Nephron (organoid): ENCODE measurements at regions not wholly inside any gene's neighbourhood (a gene's known extent, or its start where the extent isn't known, plus 50 kb on each side); places are given as distances from the start of the nearest gene placed in this dataset.

ENCODE experiments used
- H3K27ac Mint-ChIP-seq, 3 experiments: 2 replicates each; pipeline ENCODE4 v1.8.0; 2020; ENCODE audit warnings: mixed read lengths in 3 of 3, mild to moderate bottlenecking in 2 of 3, moderate library complexity in 1 of 3
- H3K27me3 Mint-ChIP-seq: 2 replicates; pipeline ENCODE4 v1.8.0; 2021; ENCODE audit warnings: low read depth, mild to moderate bottlenecking, moderate library complexity, mixed read lengths
- H3K36me3 Mint-ChIP-seq: 2 replicates; pipeline ENCODE4 v1.8.0; 2020; ENCODE audit warnings: low read depth, mixed read lengths
- H3K4me1 Mint-ChIP-seq: 2 replicates; pipeline ENCODE4 v1.8.0; 2020; ENCODE audit warnings: mixed read lengths
- H3K4me3 Mint-ChIP-seq, 3 experiments: 2 replicates each; pipeline ENCODE4 v1.8.0; 2020; ENCODE audit warnings: mild to moderate bottlenecking in 3 of 3, mixed read lengths in 3 of 3, moderate library complexity in 2 of 3
- H3K9me3 Mint-ChIP-seq: 2 replicates; pipeline ENCODE4 v1.8.0; 2020; ENCODE audit warnings: mixed read lengths
- TF ChIP-seq, protein P1 (sequence below), 3 experiments: fragments of 200-600 bp; sonication (generic); IDR thresholded peaks; one replicate each; pipeline ENCODE4 v1.5.0; 2021; ENCODE audit warnings: antibody characterized with exemption in 3 of 3; ENCODE audit not compliant: unreplicated experiment in 3 of 3

DNA sequence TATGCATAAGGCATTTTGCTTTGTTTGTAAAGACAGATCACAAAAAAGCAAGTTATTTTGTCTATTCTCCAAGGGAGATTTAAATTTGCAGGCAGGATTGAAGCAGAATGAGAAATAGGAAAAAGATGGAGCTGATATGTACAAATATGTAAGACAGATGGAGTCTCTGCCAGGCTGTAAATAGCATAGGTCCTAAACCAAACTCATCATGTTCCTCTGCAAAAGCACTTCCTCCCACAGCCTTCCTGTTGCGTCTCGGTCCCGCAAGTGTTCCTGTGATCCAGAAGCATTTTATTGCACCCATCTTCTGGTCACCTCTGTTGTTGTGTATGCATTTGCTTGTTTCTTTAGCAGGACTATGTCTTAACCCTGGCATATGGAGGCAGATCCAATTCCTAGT lies 95.7 kb upstream of the CLDN10 start:
- Mint-ChIP-seq H3K4me1 (peaks cover 7% of the 10 kb centered on the region), H3K27ac (no peak overlapping the region), H3K4me3 (no peak overlapping the region), H3K9me3 (peaks cover 28% of the 10 kb centered on the region), H3K36me3 (peaks cover 8% of the 10 kb centered on the region), H3K27me3 (peaks cover 4% of the 10 kb centered on the region)
- TF ChIP-seq, protein P1, sequence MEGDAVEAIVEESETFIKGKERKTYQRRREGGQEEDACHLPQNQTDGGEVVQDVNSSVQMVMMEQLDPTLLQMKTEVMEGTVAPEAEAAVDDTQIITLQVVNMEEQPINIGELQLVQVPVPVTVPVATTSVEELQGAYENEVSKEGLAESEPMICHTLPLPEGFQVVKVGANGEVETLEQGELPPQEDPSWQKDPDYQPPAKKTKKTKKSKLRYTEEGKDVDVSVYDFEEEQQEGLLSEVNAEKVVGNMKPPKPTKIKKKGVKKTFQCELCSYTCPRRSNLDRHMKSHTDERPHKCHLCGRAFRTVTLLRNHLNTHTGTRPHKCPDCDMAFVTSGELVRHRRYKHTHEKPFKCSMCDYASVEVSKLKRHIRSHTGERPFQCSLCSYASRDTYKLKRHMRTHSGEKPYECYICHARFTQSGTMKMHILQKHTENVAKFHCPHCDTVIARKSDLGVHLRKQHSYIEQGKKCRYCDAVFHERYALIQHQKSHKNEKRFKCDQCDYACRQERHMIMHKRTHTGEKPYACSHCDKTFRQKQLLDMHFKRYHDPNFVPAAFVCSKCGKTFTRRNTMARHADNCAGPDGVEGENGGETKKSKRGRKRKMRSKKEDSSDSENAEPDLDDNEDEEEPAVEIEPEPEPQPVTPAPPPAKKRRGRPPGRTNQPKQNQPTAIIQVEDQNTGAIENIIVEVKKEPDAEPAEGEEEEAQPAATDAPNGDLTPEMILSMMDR (IDR thresholded peaks at IDR 0.05; ENCODE audit: unreplicated experiment in 3 of 3) = no peak

DNA sequence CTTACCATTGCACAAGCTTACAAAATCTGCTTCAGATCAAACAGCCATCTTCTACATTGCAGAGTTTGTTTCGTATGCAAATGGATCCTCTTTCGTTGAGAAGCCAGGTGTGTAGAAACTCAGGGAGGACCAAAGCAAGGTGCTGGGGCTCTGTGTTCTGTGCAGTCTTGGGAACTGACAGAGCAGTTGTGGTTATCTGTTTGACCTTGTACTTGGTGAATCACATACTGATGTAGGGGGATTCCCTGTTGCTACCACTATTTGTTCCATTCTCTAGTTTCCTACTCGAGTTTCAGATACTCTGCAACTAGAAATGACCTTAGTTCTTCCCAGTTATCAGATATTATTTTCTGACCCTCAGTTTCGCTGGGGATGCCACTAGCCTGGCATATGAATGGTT lies 95.2 kb upstream of the CLDN10 start:
- Mint-ChIP-seq H3K9me3 (peaks cover 28% of the 10 kb centered on the region), H3K4me1 (peaks cover 7% of the 10 kb centered on the region), H3K27me3 (peaks cover 4% of the 10 kb centered on the region), H3K4me3 (no peak overlapping the region), H3K27ac (no peak overlapping the region), H3K36me3 (peaks cover 8% of the 10 kb centered on the region)
- TF ChIP-seq, protein P1 (IDR thresholded peaks at IDR 0.05; ENCODE audit: unreplicated experiment in 3 of 3) = no peak

DNA sequence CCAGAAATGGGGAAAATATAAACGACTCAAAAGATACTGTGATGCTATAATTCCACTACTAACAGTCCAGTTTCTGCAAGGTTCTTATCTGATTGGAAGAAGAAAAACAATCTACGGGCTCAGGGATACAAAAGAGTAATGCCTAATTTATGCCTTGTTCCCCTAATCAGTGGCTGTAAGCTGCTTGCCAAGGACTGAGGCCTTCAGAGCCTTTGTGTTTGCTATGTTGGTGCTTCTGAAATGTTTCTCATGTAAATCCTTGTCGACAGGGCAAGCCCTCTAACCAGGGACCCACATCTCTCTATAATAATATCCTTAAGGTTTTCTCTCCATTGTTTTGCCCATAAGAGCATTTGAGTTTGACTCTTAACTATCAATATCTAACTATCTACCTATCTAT lies 89.7 kb upstream of the CLDN10 start:
- TF ChIP-seq, protein P1 (IDR thresholded peaks at IDR 0.05; ENCODE audit: unreplicated experiment in 3 of 3) = no peak

DNA sequence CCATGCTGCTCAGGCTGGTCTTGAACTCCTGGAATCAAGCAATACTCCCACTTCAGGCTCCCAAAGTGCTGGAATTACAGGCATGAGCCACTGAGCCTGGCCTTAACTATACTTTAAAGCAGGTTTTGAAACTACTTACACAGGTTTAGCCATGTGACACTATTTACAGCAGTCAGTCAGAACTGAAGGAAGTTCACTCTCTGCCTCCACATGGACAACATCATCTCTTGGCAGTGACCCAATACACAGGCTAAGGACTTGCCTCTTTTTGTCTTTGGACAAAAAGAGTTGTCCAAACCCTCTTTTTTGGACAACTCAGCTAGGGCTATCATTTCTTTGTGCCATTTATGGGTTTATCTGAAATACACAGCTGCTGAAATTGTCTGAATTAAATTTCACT lies 89.0 kb upstream of the CLDN10 start:
- H3K4me1 Mint-ChIP-seq = peaks cover 8% of the 10 kb centered on the region

More for the DNA sequence above, 89.7 kb upstream of the CLDN10 start:
- peak overlapping the region in 2 of 3 experiments; percentile 68 to 72 for H3K27ac Mint-ChIP-seq
- peaks cover 34% of the 10 kb centered on the region for H3K9me3 Mint-ChIP-seq
- H3K27me3 Mint-ChIP-seq = no peaks in the 10 kb centered on the region
- peaks cover 8% of the 10 kb centered on the region for H3K36me3 Mint-ChIP-seq
- peaks cover 8% of the 10 kb centered on the region for H3K4me1 Mint-ChIP-seq
- H3K4me3 Mint-ChIP-seq = no peak overlapping the region

DNA sequence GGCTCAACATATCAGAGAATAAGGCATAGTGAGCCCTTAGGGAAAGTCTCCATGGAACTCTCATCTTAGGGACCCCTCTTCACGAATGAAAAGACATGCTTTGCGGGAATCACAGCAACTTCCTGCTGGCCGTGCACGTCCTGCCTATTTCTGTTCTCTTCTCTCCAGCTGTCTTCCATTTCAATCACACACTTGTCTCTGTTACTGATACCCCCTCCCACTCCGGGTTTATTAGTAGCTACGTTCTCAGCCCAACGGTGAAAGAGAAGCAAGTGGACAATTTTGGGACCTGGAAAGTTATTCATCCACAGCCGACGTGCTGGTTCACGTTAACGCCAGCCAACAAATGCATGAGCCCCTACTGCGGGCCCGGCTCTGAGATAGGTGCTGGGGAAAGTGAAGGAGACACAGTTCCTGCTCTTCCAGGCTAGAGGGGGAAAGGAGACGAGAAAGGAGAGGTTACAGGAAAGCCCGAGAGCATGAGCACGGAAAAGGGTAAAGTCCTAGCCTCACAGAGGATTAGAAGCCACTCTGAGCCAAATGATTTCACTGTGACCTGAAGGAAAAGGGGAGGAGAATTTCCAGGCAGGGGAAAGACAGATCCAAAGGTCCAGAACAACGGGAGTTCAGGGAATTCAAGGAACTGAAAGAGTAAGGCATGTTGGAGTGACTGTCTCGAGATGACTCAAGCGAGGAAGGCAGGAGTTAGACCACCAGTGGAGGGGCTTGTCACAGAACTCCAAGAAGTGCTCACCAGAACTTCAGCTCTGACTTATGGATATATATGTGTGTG lies 81.8 kb upstream of the CLDN10 start:
- Mint-ChIP-seq H3K27ac (peak overlapping the region; percentile 10 to 64 (median 35)), H3K27me3 (peaks cover 3% of the 10 kb centered on the region), H3K4me1 (peaks cover 20% of the 10 kb centered on the region), H3K9me3 (no peaks in the 10 kb centered on the region), H3K4me3 (peak overlapping the region in 1 of 3 experiments; percentile 11), H3K36me3 (no peaks in the 10 kb centered on the region)
- TF ChIP-seq, protein P1 (IDR thresholded peaks at IDR 0.05; ENCODE audit: unreplicated experiment in 3 of 3) = no peak

More for the DNA sequence above, 89.0 kb upstream of the CLDN10 start:
- H3K4me3 Mint-ChIP-seq = no peak overlapping the region
- peaks cover 5% of the 10 kb centered on the region for H3K36me3 Mint-ChIP-seq
- H3K27ac Mint-ChIP-seq = no peak overlapping the region
- TF ChIP-seq, protein P1 (IDR thresholded peaks at IDR 0.05; ENCODE audit: unreplicated experiment in 3 of 3) = no peak
- H3K27me3 Mint-ChIP-seq = no peaks in the 10 kb centered on the region
- H3K9me3 Mint-ChIP-seq = peaks cover 27% of the 10 kb centered on the region

DNA sequence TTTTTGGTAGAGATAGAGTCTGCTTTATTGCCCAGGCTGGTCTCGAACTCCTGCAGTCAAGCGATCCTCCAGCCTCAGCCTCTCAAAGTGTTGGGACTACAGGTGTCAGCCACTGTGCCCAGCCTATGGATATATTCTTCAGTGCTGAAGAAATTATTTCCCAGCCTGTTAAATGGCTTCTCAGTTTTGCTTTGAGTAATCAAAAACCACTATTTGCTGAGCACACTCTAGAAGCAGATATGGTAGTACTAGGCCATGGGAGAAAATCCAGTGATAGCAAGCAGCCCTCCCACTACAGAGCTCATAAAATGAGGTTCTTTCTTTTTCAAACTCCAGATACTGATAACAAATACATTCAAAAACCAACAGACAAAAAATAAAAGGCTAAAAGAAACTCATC lies 80.6 kb upstream of the CLDN10 start:
- Mint-ChIP-seq H3K4me1 (peaks cover 20% of the 10 kb centered on the region), H3K36me3 (no peaks in the 10 kb centered on the region), H3K4me3 (no peak overlapping the region), H3K27ac (no peak overlapping the region), H3K9me3 (no peaks in the 10 kb centered on the region), H3K27me3 (peaks cover 7% of the 10 kb centered on the region)
- TF ChIP-seq, protein P1 (IDR thresholded peaks at IDR 0.05; ENCODE audit: unreplicated experiment in 3 of 3) = no peak
